ENCODE measurements at regions not wholly inside any gene's neighbourhood (a gene's known extent, or its start where the extent isn't known, plus 50 kb on each side); places are given as distances from the start of the nearest gene placed in this dataset.

DNA sequence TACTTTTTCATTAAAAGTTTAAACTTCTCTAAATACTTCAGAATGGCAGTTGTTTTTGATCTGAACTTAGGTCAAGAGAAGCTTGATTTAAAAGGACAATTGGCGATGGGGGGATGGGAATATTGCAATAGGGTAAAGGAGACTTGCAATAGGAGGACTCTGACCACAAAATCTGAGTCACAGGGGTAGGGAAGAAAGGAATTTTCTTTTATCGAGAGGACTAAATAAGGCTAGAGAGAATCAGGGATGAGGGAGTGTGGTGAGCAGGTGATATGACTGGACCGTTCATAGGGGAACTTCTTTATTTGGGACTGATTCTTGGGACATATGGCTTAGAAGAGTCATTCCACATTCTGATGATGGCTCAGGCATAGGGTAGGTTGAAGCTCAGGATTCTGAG, 1260.2 kb downstream of the ADGRL3 start:
- DNase-seq = no peak
- Histone ChIP-seq H3K9me3 (no peaks in the 10 kb centered on the region), H3K27ac (no peak overlapping the region), H3K4me3 (no peak overlapping the region), H3K36me3 (no peaks in the 10 kb centered on the region), H3K27me3 (no peaks in the 10 kb centered on the region), H3K4me1 (no peaks in the 10 kb centered on the region)
- TF ChIP-seq POLR2A (IDR thresholded peaks at IDR 0.05) = no peak
- TF ChIP-seq, protein P1, sequence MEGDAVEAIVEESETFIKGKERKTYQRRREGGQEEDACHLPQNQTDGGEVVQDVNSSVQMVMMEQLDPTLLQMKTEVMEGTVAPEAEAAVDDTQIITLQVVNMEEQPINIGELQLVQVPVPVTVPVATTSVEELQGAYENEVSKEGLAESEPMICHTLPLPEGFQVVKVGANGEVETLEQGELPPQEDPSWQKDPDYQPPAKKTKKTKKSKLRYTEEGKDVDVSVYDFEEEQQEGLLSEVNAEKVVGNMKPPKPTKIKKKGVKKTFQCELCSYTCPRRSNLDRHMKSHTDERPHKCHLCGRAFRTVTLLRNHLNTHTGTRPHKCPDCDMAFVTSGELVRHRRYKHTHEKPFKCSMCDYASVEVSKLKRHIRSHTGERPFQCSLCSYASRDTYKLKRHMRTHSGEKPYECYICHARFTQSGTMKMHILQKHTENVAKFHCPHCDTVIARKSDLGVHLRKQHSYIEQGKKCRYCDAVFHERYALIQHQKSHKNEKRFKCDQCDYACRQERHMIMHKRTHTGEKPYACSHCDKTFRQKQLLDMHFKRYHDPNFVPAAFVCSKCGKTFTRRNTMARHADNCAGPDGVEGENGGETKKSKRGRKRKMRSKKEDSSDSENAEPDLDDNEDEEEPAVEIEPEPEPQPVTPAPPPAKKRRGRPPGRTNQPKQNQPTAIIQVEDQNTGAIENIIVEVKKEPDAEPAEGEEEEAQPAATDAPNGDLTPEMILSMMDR (IDR thresholded peaks at IDR 0.05) = no peak
- intact Hi-C loops (cut with DNase I; ENCODE audit: low total_unique reads) = no loop called here

DNA sequence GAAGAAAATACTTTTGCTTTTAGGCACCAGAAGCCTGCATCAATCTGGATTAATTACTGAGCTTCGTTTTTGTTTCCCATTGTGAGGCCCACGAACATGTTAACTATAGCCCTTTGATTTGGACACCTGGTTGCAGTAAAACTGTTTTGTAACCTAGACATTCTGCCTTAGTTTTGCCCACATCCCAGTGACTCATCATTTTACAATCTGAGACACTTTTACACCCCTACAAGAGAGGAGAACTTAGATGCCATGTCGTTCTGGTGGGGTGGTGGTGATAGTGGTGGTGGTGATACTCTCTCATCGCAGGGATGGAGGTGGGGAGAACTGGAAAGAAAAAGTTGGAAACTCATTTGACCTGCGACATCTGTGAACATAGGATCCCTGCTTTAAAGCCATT, 1257.2 kb downstream of the ADGRL3 start:
- Histone ChIP-seq H3K27me3 (no peaks in the 10 kb centered on the region), H3K27ac (no peak overlapping the region), H3K9me3 (no peaks in the 10 kb centered on the region), H3K4me3 (no peak overlapping the region), H3K36me3 (no peaks in the 10 kb centered on the region), H3K4me1 (no peaks in the 10 kb centered on the region)
- DNase-seq = no peak
- intact Hi-C loops (cut with DNase I; ENCODE audit: low total_unique reads) = no loop called here
- TF ChIP-seq, protein P1 (IDR thresholded peaks at IDR 0.05) = no peak

DNA sequence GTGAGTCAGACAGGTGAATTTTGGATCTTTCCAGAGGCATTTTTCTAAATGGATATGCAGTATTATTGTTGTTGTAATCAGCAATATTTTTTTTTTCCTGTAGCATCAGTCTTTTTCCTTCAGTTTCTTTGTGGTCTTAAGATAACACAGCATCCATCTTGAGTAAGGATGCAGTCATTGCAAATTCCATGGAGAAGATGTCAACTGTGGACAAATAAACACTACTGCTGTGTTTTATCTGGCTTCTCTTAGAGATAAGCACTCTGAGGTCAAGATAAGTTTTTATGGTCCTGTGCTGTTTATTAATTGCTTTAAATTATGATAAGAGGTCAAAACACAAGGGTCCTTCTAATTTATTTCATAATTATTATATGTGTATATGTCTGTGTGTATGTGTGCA, 1255.7 kb downstream of the ADGRL3 start:
- TF ChIP-seq, protein P1 (IDR thresholded peaks at IDR 0.05) = no peak
- TF ChIP-seq POLR2A (IDR thresholded peaks at IDR 0.05) = no peak
- H3K4me3 ChIP-seq = no peak overlapping the region
- H3K36me3 ChIP-seq = no peaks in the 10 kb centered on the region
- H3K27ac ChIP-seq = no peak overlapping the region
- H3K4me1 ChIP-seq = no peaks in the 10 kb centered on the region
- H3K27me3 ChIP-seq = no peaks in the 10 kb centered on the region
- no peaks in the 10 kb centered on the region for H3K9me3 ChIP-seq
- intact Hi-C loops (cut with DNase I; ENCODE audit: low total_unique reads) = no loop called here
- DNase-seq = no peak

DNA sequence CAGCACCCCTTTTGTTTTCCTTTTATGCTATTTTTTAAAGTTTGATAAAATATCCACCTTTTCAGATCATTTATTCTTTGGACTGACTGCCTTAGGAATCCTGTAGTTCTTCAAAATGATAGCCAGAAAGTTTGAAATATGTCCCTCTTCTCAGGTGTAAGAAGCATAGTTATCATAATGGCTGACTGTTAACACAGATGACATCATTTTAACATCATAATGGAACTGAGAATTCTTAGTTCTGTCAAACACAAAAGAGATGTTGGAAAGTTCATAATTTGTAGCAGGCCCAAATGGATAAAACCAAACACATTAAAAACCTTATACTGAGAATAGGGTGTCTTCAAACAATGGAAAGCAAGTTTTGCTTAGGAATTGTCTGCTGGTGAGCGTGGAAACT, 1254.4 kb downstream of the ADGRL3 start:
- Histone ChIP-seq H3K36me3 (no peaks in the 10 kb centered on the region), H3K27me3 (no peaks in the 10 kb centered on the region), H3K9me3 (no peaks in the 10 kb centered on the region), H3K27ac (no peak overlapping the region), H3K4me3 (no peak overlapping the region), H3K4me1 (no peaks in the 10 kb centered on the region)
- DNase-seq = no peak
- intact Hi-C loops (cut with DNase I; ENCODE audit: low total_unique reads) = no loop called here
- no peak for TF ChIP-seq POLR2A (IDR thresholded peaks at IDR 0.05)
- TF ChIP-seq, protein P1 (IDR thresholded peaks at IDR 0.05) = no peak

DNA sequence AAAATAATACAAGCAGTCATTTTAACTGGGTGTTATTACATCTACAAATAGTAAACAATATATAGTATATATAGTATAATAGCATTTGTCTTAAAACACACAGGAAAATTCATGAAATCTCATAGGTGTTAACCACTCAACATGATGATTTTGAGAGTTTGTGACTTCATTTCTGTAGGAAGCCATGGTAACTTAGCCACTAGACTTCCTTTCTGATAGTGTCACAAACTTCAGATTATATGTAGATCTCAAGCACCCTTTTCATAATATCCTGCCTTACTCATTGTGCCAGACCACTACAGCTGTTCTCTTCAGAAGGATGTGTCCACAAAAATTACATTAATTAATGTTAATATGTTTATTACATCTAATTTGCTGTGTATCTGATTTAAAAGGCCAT, 1250.6 kb downstream of the ADGRL3 start:
- no peaks in the 10 kb centered on the region for H3K36me3 ChIP-seq
- no peak for DNase-seq
- TF ChIP-seq, protein P1 (IDR thresholded peaks at IDR 0.05) = no peak
- TF ChIP-seq POLR2A (IDR thresholded peaks at IDR 0.05) = no peak
- H3K27me3 ChIP-seq = no peaks in the 10 kb centered on the region
- H3K4me3 ChIP-seq = no peak overlapping the region
- H3K27ac ChIP-seq = no peak overlapping the region
- no peaks in the 10 kb centered on the region for H3K4me1 ChIP-seq
- no peaks in the 10 kb centered on the region for H3K9me3 ChIP-seq
- intact Hi-C loops (cut with DNase I; ENCODE audit: low total_unique reads) = no loop called here

All from uterus (tissue), 3 donors.